Ecto neural progenitor cell (in vitro differentiated cells): ENCODE measurements at regions not wholly inside any gene's neighbourhood (a gene's known extent, or its start where the extent isn't known, plus 50 kb on each side); places are given as distances from the start of the nearest gene placed in this dataset.

Source experiments
- DNase-seq: peaks from one replicate; pipeline ENCODE4 v3.0.0-alpha.2; 2018; ENCODE audit warnings: low spot score

DNA sequence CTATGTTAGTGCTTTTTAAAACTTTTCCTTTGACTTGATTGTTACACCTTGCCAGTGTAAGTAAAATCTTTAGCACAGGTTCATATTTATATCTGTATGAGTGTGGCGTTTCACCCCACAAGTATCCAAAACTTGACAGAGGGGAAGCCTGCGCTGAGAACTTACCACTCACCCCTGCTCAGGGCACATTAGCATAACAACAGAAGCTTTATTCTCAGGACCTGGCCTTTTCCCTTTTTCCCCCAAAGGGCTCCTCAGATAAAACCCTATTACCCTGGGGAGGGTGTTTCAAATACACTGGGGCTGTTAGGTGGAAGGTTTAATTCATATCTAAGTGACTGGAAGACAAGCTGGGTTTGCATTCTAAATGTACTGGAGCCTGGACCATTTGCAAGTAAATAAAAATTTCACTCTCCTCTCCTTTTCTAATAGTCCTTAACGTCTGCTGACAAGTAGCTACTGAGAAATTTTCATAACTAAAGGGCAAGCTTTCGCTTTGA is 276.6 kb downstream of the RNF152 start:
- DNase-seq: no peak

DNA sequence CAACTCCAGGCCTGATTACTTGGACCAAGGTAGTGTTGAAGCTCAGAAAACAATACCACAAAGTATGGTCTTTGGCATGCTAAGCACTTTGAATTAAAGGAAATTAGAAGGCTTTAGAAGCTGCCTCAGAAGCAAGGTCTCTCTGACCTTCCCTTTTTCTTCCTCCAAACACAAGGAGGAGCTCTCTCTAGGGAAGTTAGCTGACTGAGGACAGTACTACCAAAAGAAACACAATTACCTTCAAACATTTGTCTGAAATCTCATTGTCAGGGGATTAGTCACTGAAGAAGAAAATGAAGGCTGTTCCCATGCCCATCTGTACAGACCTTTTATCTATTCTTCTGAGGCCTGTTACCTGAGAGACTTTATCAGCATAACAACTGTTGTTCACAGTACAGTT is 279.3 kb downstream of the CDH20 start:
- DNase-seq: no peak

- DNase-seq: no peak
These were observed 275.9 kb downstream of the CDH20 start for GRCh38 chr18:61609131-61609530.

- no peak for DNase-seq
These were observed 275.1 kb downstream of the CDH20 start for GRCh38 chr18:61608316-61608715.

DNA sequence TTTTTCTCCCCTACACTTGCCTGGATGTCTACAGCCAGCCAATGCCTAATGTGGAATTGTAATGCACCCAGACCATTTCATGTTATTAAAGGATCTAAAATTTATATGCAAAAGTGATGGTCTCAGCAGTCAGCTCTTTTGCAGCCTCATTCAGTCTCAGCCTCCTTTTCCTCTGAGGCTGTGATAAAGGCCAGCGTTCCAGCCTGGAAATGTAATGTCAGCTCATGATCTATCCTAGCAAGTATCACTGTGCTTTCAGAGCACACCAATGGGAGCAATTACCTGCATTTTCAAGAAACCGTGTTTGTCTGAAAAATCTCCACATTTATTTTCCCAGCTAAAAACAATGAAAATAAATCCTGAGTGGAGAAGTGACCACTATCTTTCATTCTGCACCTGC is 274.6 kb downstream of the CDH20 start:
- no peak for DNase-seq

DNA sequence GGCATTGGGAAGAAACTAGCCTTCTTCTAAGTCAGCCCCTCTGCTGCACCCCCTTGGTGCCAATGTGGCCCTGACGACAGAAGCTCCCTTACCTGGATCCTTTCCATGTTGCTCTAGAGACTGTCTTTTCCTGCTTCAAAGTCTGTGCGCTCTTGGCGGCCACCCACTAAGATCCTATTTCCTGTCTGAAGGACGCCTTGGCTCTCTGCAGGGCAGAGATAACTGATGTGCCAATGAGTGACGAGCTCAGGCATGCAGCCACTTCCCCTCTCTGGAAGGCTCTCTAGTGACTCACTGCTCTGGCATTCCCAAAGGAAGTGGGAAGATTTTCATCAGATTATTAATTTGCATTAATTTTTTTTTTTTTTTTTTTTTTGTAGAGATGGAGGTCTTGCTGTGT is 273.5 kb downstream of the CDH20 start:
- peak; percentile 59 for DNase-seq

DNA sequence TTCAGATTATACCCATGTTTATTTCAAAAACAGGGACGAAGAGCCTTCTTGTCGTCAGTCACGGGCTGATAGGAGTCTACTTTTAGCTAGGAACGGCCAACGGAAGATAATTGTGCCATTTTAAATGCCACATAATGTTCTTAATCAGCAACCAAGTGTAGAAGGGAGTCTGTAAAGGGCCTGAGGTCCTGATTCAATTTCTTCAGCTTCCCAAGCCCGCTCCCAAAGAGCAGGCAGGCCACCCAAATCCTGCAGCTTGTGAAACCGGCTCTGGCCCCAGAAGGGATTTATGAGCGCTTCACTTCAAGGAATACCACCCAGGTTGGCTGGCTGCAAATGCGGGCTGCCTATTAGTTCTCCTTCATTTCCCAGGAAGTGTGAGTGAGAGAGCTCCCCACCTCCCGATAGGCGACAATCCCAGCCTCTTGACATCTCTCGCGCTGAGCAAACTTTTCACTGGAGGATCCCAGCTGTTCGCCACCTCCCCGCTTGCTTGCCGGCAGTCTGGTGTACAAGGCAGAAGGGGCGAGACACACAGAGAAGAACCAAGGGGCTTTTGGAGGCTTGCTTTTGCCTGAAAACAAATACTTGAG is 272.9 kb downstream of the CDH20 start:
- DNase-seq: peak; percentile 88

GRCh38 chr18:61605376-61606067 is 272.3 kb downstream of the CDH20 start:
- no peak for DNase-seq
